IMR-90 (cell line): ENCODE measurements at regions not wholly inside any gene's neighbourhood (a gene's known extent, or its start where the extent isn't known, plus 50 kb on each side); places are given as distances from the start of the nearest gene placed in this dataset.

ENCODE experiments used
- ATAC-seq: fragments of 200-7000 bp; cut with Tn5 transposase; 2 replicates; pipeline ENCODE4 v1.9.1; 2020; ENCODE audit warnings: low read depth, mild to moderate bottlenecking, moderate library complexity
- BruUV-seq: library from RNA; stranded (reverse); fragments of 400-500 nt; replicated peaks from 2 replicates; lab custom pipeline; 2021; lab: Mats Ljungman, UMichigan
- CTCF ChIA-PET: fragments of 300-600 bp; formaldehyde crosslinking; extraction: SDS; loops from one replicate; lab custom pipeline; 2021; ENCODE audit warnings: antibody characterized with exemption; lab: Yijun Ruan, JAX
- POLR2A ChIA-PET: fragments of 300-600 bp; sonication (Branson Sonifier 250); formaldehyde crosslinking; loops from one replicate; lab custom pipeline; 2022; ENCODE audit warnings: antibody characterized with exemption; ENCODE audit not compliant: unreplicated experiment; lab: Charles Lee
- DNase-seq: peaks from one replicate; pipeline ENCODE4 v3.0.0; 2013
- H2AFZ ChIP-seq: replicated peaks from 2 replicates; pipeline ENCODE3; 2013; ENCODE audit warnings: low read length, mild to moderate bottlenecking; ENCODE audit not compliant: poor library complexity
- H2AK5ac ChIP-seq: 2 replicates; pipeline ENCODE4 v1.6.1; 2013; ENCODE audit warnings: low read depth, low read length, inconsistent platforms
- H2AK9ac ChIP-seq: replicated peaks from 2 replicates; pipeline ENCODE3; 2013; ENCODE audit warnings: mild to moderate bottlenecking, low read depth, low read length, moderate library complexity; ENCODE audit not compliant: poor library complexity
- H2BK120ac ChIP-seq: 2 replicates; pipeline ENCODE4 v1.6.1; 2013; ENCODE audit warnings: low read depth, low read length, inconsistent platforms
- H2BK15ac ChIP-seq: 3 replicates; pipeline ENCODE4 v1.6.1; 2013; ENCODE audit warnings: low read depth, low read length, inconsistent platforms
- H2BK20ac ChIP-seq: 2 replicates; pipeline ENCODE4 v1.6.1; 2013; ENCODE audit warnings: low read depth, mild to moderate bottlenecking, inconsistent platforms, low read length, moderate library complexity
- H2BK5ac ChIP-seq: 2 replicates; pipeline ENCODE4 v1.6.1; 2013; ENCODE audit warnings: mild to moderate bottlenecking, low read depth, low read length, inconsistent platforms; ENCODE audit not compliant: poor library complexity, severe bottlenecking
- H3K14ac ChIP-seq: replicated peaks from 2 replicates; pipeline ENCODE4 v1.6.1; 2013; ENCODE audit warnings: low read depth, low read length, inconsistent platforms
- H3K18ac ChIP-seq: 2 replicates; pipeline ENCODE4 v1.6.1; 2013; ENCODE audit warnings: low read depth, low read length, control low read depth
- H3K23ac ChIP-seq: 2 replicates; pipeline ENCODE4 v1.6.1; 2013; ENCODE audit warnings: low read depth, low read length, inconsistent platforms
- H3K27ac ChIP-seq: 2 replicates; pipeline ENCODE4 v1.5.1; 2013; ENCODE audit warnings: mild to moderate bottlenecking, control low read depth, low read length; ENCODE audit not compliant: insufficient read depth
- H3K27me3 ChIP-seq: 2 replicates; pipeline ENCODE4 v1.6.1; 2013; ENCODE audit warnings: low read length; ENCODE audit not compliant: control insufficient read depth, insufficient read depth
- H3K36me3 ChIP-seq: 2 replicates; pipeline ENCODE4 v1.6.1; 2013; ENCODE audit warnings: low read length, mixed read lengths; ENCODE audit not compliant: control insufficient read depth, insufficient read depth
- H3K4ac ChIP-seq: 2 replicates; pipeline ENCODE4 v1.6.1; 2013; ENCODE audit warnings: low read depth, low read length, inconsistent platforms
- H3K4me1 ChIP-seq: 2 replicates; pipeline ENCODE4 v1.6.1; 2013; ENCODE audit warnings: low read length, mixed read lengths; ENCODE audit not compliant: control insufficient read depth, insufficient read depth
- H3K4me2 ChIP-seq: 2 replicates; pipeline ENCODE4 v1.6.1; 2013; ENCODE audit warnings: low read depth, mild to moderate bottlenecking, control low read depth, low read length, moderate library complexity
- H3K4me3 ChIP-seq: 2 replicates; pipeline ENCODE4 v1.5.1; 2013; ENCODE audit warnings: low read depth, mild to moderate bottlenecking, control low read depth, low read length, moderate library complexity; ENCODE audit not compliant: insufficient read depth
- H3K56ac ChIP-seq: 2 replicates; pipeline ENCODE4 v1.6.1; 2013; ENCODE audit warnings: low read length, inconsistent platforms; ENCODE audit not compliant: insufficient read depth; ENCODE audit errors: extremely low read depth
- H3K79me1 ChIP-seq, 2 experiments: 2 replicates each; pipeline ENCODE4 v1.6.1; 2013; ENCODE audit warnings: low read length in 2 of 2, inconsistent platforms in 1 of 2, low read depth in 1 of 2
- H3K9ac ChIP-seq: 2 replicates; pipeline ENCODE4 v1.6.1; 2013; ENCODE audit warnings: low read depth, low read length, control low read depth
- H3K9me1 ChIP-seq: 2 replicates; pipeline ENCODE4 v1.6.1; 2013; ENCODE audit warnings: low read length, inconsistent platforms; ENCODE audit not compliant: insufficient read depth
- H3K9me3 ChIP-seq: 2 replicates; pipeline ENCODE4 v1.6.1; 2013; ENCODE audit warnings: low read length; ENCODE audit not compliant: control insufficient read depth, insufficient read depth
- H4K20me1 ChIP-seq: 2 replicates; pipeline ENCODE4 v1.6.1; 2013; ENCODE audit warnings: low read length, inconsistent platforms; ENCODE audit not compliant: insufficient read depth
- H4K5ac ChIP-seq: 2 replicates; pipeline ENCODE4 v1.6.1; 2013; ENCODE audit warnings: mild to moderate bottlenecking, low read depth, low read length, control low read depth
- H4K8ac ChIP-seq, 2 experiments: 2 replicates each; pipeline ENCODE4 v1.6.1; 2013; ENCODE audit warnings: low read depth in 2 of 2, low read length in 2 of 2, control low read depth in 1 of 2, inconsistent platforms in 1 of 2
- H4K91ac ChIP-seq: 2 replicates; pipeline ENCODE4 v1.6.1; 2013; ENCODE audit warnings: low read depth, low read length, inconsistent platforms; ENCODE audit not compliant: insufficient read depth
- ELK1 ChIP-seq: fragments of 150-350 bp; IDR thresholded peaks from 2 replicates; pipeline ENCODE4 v1.6.1; 2016; ENCODE audit warnings: low read depth, mild to moderate bottlenecking, low read length, moderate library complexity, borderline replicate concordance
- MAFK ChIP-seq: IDR thresholded peaks from 2 replicates; pipeline ENCODE4 v1.6.1; 2012; ENCODE audit warnings: low read depth, low read length, improper control_type of control experiment
- NFE2L2 ChIP-seq: fragments of 150-350 bp; IDR thresholded peaks from 2 replicates; pipeline ENCODE4 v1.6.1; 2016; ENCODE audit warnings: low read depth, mild to moderate bottlenecking, low read length
- RCOR1 ChIP-seq: IDR thresholded peaks from 2 replicates; pipeline ENCODE4 v1.6.1; 2012; ENCODE audit warnings: mild to moderate bottlenecking, low read length, improper control_type of control experiment; ENCODE audit not compliant: insufficient replicate concordance
- WGBS, 2 experiments: methylation state at CpG; one replicate each; pipeline versions ENCODE4 v1.1.5 to v1.1.7; 2013; ENCODE audit warnings: missing lambda C conversion rate in 2 of 2; ENCODE audit not compliant: insufficient read length in 1 of 2; ENCODE audit errors: extremely low coverage in 2 of 2; 5-methylcytosine and 5-hydroxymethylcytosine counted together
- dilution Hi-C: fragments of 300-500 bp; cut with HindIII; formaldehyde crosslinking; loops from one replicate; pipeline ENCODE4 v1.14.3; 2018; ENCODE audit warnings: low sequenced_read_pairs; ENCODE audit not compliant: unreplicated experiment
- in situ Hi-C: fragments of 300-500 bp; cut with MboI; formaldehyde crosslinking; loops from 3 replicates; pipeline ENCODE4 v1.14.3; 2019; ENCODE audit warnings: low sequenced_read_pairs, inconsistent platforms, mixed read lengths
- intact Hi-C: fragments of 100-400 bp; cut with micrococcal nuclease; formaldehyde crosslinking; loops from 2 replicates; pipeline ENCODE4 v1.10.0; 2022

GRCh38 chr1:38551318-38552307, 308.0 kb downstream of the RRAGC start:
- Histone ChIP-seq H3K18ac (no peak overlapping the region), H2BK20ac (no peak overlapping the region), H4K91ac (no peak overlapping the region), H2BK120ac (no peak overlapping the region), H2AK9ac (no peak overlapping the region), H3K36me3 (no peaks in the 10 kb centered on the region), H4K20me1 (no peaks in the 10 kb centered on the region), H2BK15ac (no peak overlapping the region), H3K9me1 (no peaks in the 10 kb centered on the region), H3K27ac (no peak overlapping the region), H3K27me3 (no peaks in the 10 kb centered on the region; the same call in 1 of the 2 replicates), H2BK5ac (no peak overlapping the region), H2AK5ac (no peak overlapping the region), H3K23ac (no peak overlapping the region), H3K9me3 (no peaks in the 10 kb centered on the region), H3K4me3 (no peak overlapping the region), H4K8ac (no peak overlapping the region), H3K4me2 (no peak overlapping the region), H3K9ac (no peak overlapping the region), H3K4me1 (no peaks in the 10 kb centered on the region), H3K14ac (no peak overlapping the region), H3K4ac (no peak overlapping the region), H3K79me1 (no peaks in the 10 kb centered on the region), H2AFZ (no peak overlapping the region), H3K56ac (no peak overlapping the region), H4K5ac (no peak overlapping the region)
- no TSS peak for BruUV-seq
- intact Hi-C loops = no loop called here
- POLR2A ChIA-PET = no interaction called here
- in situ Hi-C loops = no loop called here
- dilution Hi-C loops = no loop called here
- ATAC-seq (no peak), DNase-seq (no peak)
- WGBS, 2 experiments = no CpG with 5 or more reads among the region's 19 CpGs
- CTCF ChIA-PET = no interaction called here
- TF ChIP-seq NFE2L2 (no peak), RCOR1 (no peak), MAFK (no peak), ELK1 (no peak)
